SK-N-SH treated with all-trans-retinoic acid at 6 μM for 48 hours (cell line): ENCODE measurements at regions not wholly inside any gene's neighbourhood (a gene's known extent, or its start where the extent isn't known, plus 50 kb on each side); places are given as distances from the start of the nearest gene placed in this dataset.

ENCODE experiments used
- ATAC-seq: fragments of 200-7000 bp; cut with Tn5 transposase; 3 replicates; pipeline ENCODE4 v1.9.1; 2020; ENCODE audit warnings: mild to moderate bottlenecking, moderate library complexity
- ARNTL ChIP-seq: fragments of 450-650 bp; formaldehyde crosslinking; IDR thresholded peaks from 2 replicates; pipeline ENCODE4 v1.5.0; 2020; ENCODE audit warnings: low read depth, mild to moderate bottlenecking, moderate library complexity, borderline replicate concordance
- BACH2 ChIP-seq: fragments of 250-450 bp; sonication (Bioruptor Pico); IDR thresholded peaks from 2 replicates; pipeline ENCODE4 v1.9.0; 2021; ENCODE audit warnings: mild to moderate bottlenecking, borderline replicate concordance
- CREB5 ChIP-seq: fragments of 250-450 bp; sonication (Bioruptor Pico); IDR thresholded peaks from 2 replicates; pipeline ENCODE4 v1.5.1; 2020; ENCODE audit warnings: low read depth, mild to moderate bottlenecking, moderate library complexity
- CSDC2 ChIP-seq: fragments of 250-450 bp; sonication (Bioruptor Pico); IDR thresholded peaks from 2 replicates; pipeline ENCODE4 v1.5.0; 2020; ENCODE audit warnings: mild to moderate bottlenecking, moderate library complexity
- CSRNP3 ChIP-seq: fragments of 250-450 bp; sonication (Bioruptor Pico); IDR thresholded peaks from 2 replicates; pipeline ENCODE4 v1.5.1; 2021; ENCODE audit warnings: mild to moderate bottlenecking, moderate library complexity
- ISL1 ChIP-seq: fragments of 250-450 bp; sonication (Bioruptor Pico); IDR thresholded peaks from 2 replicates; pipeline ENCODE4 v2.1.2; 2022; ENCODE audit warnings: mild to moderate bottlenecking, moderate library complexity
- OSR1 ChIP-seq: fragments of 250-450 bp; sonication (Bioruptor Pico); IDR thresholded peaks from 2 replicates; pipeline ENCODE4 v1.8.0; 2022; ENCODE audit warnings: moderate library complexity, mild to moderate bottlenecking, inconsistent platforms
- PATZ1 ChIP-seq: fragments of 250-450 bp; sonication (Bioruptor Pico); IDR thresholded peaks from 2 replicates; pipeline ENCODE4 v1.8.0; 2020; ENCODE audit warnings: mild to moderate bottlenecking, moderate library complexity, borderline replicate concordance
- POU6F1 ChIP-seq: fragments of 250-450 bp; sonication (Bioruptor Pico); IDR thresholded peaks from 2 replicates; pipeline ENCODE4 v1.8.0; 2021; ENCODE audit warnings: low read depth, mild to moderate bottlenecking, moderate library complexity, borderline replicate concordance
- PPARA ChIP-seq: fragments of 250-450 bp; sonication (Bioruptor Pico); IDR thresholded peaks from 2 replicates; pipeline ENCODE4 v1.5.0; 2020; ENCODE audit warnings: mild to moderate bottlenecking, borderline replicate concordance
- RARB ChIP-seq: fragments of 250-450 bp; sonication (Bioruptor Pico); IDR thresholded peaks from 2 replicates; pipeline ENCODE4 v1.8.0; 2021; ENCODE audit warnings: mild to moderate bottlenecking, moderate library complexity
- SNAI2 ChIP-seq: fragments of 250-450 bp; sonication (Bioruptor Pico); IDR thresholded peaks from 2 replicates; pipeline ENCODE4 v1.5.0; 2020; ENCODE audit warnings: mild to moderate bottlenecking, moderate library complexity
- TCF4 ChIP-seq: fragments of 250-450 bp; sonication (Bioruptor Pico); IDR thresholded peaks from 2 replicates; pipeline ENCODE4 v1.8.0; 2021; ENCODE audit warnings: mild to moderate bottlenecking, moderate library complexity, borderline replicate concordance
- TOX ChIP-seq: fragments of 250-450 bp; sonication (Bioruptor Pico); IDR thresholded peaks from 2 replicates; pipeline ENCODE4 v1.8.0; 2021; ENCODE audit warnings: mild to moderate bottlenecking, moderate library complexity, borderline replicate concordance
- TSHZ2 ChIP-seq: fragments of 250-450 bp; sonication (Bioruptor Pico); IDR thresholded peaks from 2 replicates; pipeline ENCODE4 v1.5.0; 2020; ENCODE audit warnings: mild to moderate bottlenecking, moderate library complexity
- ZC3H10 ChIP-seq: fragments of 250-450 bp; sonication (Bioruptor Pico); IDR thresholded peaks from 2 replicates; pipeline ENCODE4 v1.5.1; 2021; ENCODE audit warnings: mild to moderate bottlenecking, moderate library complexity
- ZFP3 ChIP-seq: fragments of 250-450 bp; sonication (Bioruptor Pico); IDR thresholded peaks from 2 replicates; pipeline ENCODE4 v1.5.0; 2020; ENCODE audit warnings: mild to moderate bottlenecking, moderate library complexity
- ZFP30 ChIP-seq: fragments of 450-650 bp; formaldehyde crosslinking; IDR thresholded peaks from 2 replicates; pipeline ENCODE4 v1.5.0; 2022; ENCODE audit warnings: mild to moderate bottlenecking, moderate library complexity
- ZNF70 ChIP-seq: fragments of 450-650 bp; formaldehyde crosslinking; IDR thresholded peaks from 2 replicates; pipeline ENCODE4 v1.5.0; 2020; ENCODE audit warnings: mild to moderate bottlenecking, moderate library complexity
- ZNF8 ChIP-seq: fragments of 450-650 bp; formaldehyde crosslinking; IDR thresholded peaks from 2 replicates; pipeline ENCODE4 v1.5.0; 2020; ENCODE audit warnings: mild to moderate bottlenecking, moderate library complexity

- ATAC-seq: no peak
- no peak for TF ChIP-seq ZC3H10 (CRISPR knock-in tag)
- no peak for TF ChIP-seq ZNF70 (CRISPR knock-in tag)
- TF ChIP-seq TCF4 (CRISPR knock-in tag): no peak
- no peak for TF ChIP-seq PPARA
- no peak for TF ChIP-seq CREB5 (CRISPR knock-in tag)
- no peak for TF ChIP-seq ZFP3
- no peak for TF ChIP-seq CSDC2 (CRISPR knock-in tag)
- TF ChIP-seq ISL1 (CRISPR knock-in tag): no peak
- TF ChIP-seq CSRNP3 (CRISPR knock-in tag): no peak
- no peak for TF ChIP-seq POU6F1
- no peak for TF ChIP-seq RARB
- TF ChIP-seq ARNTL: no peak
Observed at GRCh38 chr6:165920896-165921671, 246.6 kb downstream of the TBXT start.

- TF ChIP-seq ISL1 (CRISPR knock-in tag): no peak
- no peak for TF ChIP-seq TSHZ2 (CRISPR knock-in tag)
- no peak for TF ChIP-seq CREB5 (CRISPR knock-in tag)
- no peak for TF ChIP-seq ZFP30
- no peak for TF ChIP-seq SNAI2
- TF ChIP-seq ZFP3: no peak
- TF ChIP-seq TCF4 (CRISPR knock-in tag): no peak
- no peak for TF ChIP-seq ZNF8
- TF ChIP-seq CSRNP3 (CRISPR knock-in tag): no peak
- no peak for TF ChIP-seq OSR1 (CRISPR knock-in tag)
- no peak for TF ChIP-seq PATZ1 (CRISPR knock-in tag)
- no peak for TF ChIP-seq RARB
- no peak for TF ChIP-seq TOX (CRISPR knock-in tag)
- TF ChIP-seq CSDC2 (CRISPR knock-in tag): no peak
- TF ChIP-seq BACH2 (CRISPR knock-in tag): no peak
Observed at GRCh38 chr6:165917576-165917975, 250.1 kb downstream of the TBXT start.

More at GRCh38 chr6:165917576-165917975, 250.1 kb downstream of the TBXT start:
- no peak for ATAC-seq
